ENCODE measurements at regions not wholly inside any gene's neighbourhood (a gene's known extent, or its start where the extent isn't known, plus 50 kb on each side); places are given as distances from the start of the nearest gene placed in this dataset.
"Not testable (repeated sequence)": the region's sequence is repeated elsewhere in the genome, so short reads cannot be mapped to it uniquely, and the experiment has no call there.

GRCh38 chr6:4369616-4370015 is 234.2 kb upstream of the ECI2 start:
- DNase-seq, result peak in 3 of 4 experiments; percentile 30 to 46 (median 37)

- DNase-seq, result no peak
Observed at GRCh38 chr6:4368649-4369048, 233.3 kb upstream of the ECI2 start.

DNA sequence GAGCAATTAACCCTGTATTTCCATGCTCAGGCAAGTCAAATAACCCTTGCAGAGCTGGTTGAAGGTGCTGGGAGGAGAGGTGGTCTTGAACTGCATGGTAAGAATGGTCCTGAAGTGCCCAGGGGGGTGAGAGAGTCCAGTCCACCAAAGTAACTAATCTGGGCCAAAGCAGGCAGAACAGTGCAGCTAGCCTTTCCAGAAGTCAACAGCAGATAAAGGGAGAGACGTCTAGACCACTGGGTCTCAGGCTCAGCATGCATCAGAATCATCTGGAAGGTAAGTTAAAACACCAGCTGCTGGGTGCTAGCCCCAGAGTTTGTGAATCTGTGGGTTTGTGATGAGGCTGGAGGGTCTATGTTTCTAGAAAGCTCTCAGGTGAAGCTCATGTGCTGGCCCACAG is 232.3 kb upstream of the ECI2 start:
- no peak for DNase-seq

DNA sequence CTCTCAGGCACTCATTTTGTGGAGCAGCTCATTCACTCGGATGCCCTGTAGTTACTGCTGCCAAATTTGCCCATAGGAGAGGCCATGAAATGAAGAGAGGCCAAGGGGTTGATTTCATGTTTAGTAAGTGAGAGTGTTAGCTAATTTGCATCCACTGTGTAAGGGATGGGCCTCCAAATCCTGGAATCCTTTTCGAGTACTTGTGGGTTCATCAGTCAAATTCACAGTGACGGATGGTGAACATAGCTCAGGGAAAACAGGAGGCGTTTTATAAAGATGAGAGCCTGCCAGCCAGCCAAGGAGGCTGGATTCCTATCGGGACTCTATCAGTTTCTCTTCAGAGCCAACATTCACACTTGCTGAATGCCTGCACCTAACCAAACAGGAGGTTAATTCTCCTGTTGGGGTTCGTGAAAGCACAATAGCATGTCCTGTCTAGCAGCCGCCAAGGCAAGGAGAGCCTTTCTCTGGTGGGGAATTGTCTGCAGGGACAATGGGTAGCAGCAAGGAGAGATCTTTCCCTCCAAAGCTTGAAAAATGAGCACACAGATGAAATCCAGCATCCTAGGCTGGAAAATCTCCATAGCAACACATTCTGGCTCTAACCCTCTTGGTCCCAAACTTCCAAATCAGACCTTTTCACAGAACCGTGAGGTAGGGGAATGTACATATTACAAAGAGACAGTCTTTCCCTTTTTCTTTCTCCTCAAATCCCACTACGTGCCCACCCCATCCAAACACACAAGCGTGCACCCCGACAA is 231.4 kb upstream of the ECI2 start:
- DNase-seq, result no peak

DNA sequence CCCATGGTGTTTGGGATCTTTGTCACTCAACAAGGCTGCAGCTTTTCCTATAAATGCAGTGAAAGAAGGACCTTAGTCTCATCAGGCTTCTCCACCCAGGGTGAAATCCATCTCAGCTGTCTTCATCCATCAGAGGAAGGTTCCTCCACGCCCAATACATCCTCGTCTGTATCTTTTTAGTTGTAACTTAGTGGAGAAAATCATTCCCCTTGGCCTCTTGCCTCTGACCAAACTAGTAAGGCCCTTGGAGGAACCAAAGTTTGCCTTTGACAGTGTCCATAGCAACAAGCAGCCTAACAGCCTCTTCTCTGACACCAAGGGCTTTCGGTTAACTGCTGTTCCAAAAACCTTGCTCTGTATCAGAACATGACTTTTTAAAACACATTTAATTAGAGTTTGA is 230.3 kb upstream of the ECI2 start:
- no peak for DNase-seq

GRCh38 chr6:4364711-4365110 is 229.3 kb upstream of the ECI2 start:
- no peak for DNase-seq

DNA sequence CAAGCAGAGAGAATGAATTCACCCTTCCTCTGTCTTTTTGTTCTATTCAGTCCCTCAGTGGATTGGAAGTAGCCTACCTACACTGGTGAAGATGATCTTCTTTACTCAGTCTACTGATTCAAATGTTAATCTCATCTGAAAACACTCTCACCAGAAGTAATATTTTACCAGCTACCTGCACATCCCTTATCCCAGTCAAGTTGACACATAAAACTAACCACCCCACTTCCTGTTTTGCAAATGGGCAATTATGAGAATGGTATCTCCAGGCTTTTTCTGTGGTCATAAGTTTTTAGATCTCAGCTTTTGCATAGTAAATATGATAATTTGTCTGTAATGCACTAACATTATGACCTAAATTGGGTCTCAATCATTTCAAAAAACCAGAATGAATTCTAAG is 228.8 kb upstream of the ECI2 start:
- DNase-seq, result peak in 1 of 4 experiments; percentile 42

- DNase-seq, result peak in 3 of 4 experiments; percentile 29 to 43 (median 37)
Observed at GRCh38 chr6:4363656-4364055, 228.3 kb upstream of the ECI2 start.

DNA sequence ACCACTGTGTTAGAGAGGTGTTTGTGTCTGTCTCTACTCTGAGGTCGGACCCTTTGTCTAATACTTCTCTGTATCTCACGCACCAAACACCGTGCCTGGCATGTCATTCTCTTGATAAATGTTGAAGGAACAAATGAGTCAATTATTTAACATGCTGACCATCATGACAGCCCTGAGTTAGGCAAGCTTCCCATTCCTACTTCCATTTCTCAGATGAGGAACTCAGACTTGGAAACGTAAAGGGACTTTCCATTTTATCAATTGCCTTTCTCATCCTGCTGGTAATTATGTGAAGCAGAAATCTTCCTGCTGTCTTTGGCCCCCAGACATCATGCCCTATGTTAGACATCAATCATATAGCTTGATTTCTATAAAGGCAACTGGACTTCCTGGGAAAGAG is 227.0 kb upstream of the ECI2 start:
- DNase-seq, result peak; percentile 77 to 93 (median 85)

DNA sequence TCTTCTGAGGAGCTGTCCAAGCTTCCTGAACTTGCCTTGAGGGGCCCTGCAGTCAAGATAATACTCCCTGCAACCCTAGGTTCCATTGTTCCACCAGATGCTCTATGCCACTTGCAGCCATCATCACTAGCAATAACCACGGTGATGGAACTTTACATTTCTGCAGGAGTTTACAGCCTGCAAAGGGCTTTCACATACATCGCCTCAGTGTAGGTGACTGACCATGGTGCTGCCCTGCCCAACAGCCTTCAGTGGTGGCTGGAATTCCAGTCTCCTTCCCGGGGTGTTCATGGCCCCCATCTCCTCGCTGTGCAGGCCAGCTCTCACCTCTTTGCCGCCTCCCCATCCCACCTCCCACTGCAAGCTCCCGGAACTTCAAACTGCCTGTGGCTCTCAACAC is 225.5 kb upstream of the ECI2 start:
- no peak for DNase-seq

DNA sequence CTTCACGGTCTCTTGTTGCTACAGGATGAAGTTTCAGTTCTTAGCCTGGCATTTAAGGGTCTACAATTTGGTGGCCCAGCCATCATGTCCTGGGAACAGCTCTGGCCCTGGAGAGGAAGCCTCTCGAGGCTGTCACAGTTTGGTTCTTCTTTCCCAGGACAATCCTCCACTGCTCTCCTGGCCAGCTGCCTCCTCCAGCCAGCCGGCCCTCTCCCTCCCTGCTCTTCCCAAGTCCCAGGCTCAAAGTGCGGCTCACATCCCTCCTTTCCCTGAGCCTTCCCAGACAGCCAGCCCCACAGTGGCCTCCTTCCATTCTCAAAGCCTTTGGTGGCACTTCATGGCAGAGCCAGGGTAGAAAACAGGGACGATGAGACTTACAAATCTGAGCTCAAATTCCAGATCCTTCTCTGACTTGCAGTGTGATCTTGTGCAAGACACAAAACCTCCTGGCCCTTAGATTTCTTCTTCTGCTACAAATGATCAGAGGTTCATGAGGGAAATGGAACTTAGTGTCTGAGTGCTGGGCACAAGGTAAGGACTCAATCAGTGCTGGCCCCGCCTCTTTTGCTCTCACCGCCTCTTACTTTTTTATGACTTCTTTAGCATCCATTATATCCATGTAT is 223.8 kb upstream of the ECI2 start:
- peak in 2 of 4 experiments; percentile 43 to 51 for DNase-seq

DNA sequence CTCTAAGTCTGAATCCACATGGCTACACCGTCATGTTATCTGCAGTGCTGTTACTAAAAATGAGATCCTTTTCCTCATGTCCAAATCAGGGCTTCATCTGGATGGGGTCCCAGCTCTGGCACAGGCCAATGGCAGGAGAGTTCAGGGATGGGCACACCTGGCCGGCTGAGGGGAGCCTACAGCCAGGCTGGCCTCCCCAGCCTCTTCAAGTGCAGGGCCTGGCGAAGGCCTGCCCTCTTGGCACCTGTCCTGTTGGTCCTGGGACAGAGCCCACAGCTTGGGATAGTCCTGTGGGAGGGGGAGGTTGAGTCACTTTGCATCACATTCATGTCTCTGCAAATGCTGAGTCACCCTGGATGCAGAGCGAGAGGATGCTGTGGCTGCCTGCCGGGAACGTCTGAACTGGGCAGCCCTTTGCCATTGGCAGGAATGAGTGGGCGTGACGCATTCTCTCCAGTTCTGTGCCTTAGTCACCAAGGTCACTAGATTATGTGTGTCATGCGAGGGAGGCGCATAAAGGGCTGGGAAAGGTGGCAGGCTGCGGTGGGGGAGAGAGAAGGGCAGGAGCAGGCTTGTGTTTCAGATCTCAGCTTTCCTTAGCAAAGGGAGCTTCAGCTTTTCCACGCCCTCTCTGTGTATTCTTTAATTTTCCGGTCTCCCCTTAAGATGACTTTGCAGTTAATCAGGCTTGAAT is 223.2 kb upstream of the ECI2 start:
- peak; percentile 78 to 94 (median 86) for DNase-seq

DNA sequence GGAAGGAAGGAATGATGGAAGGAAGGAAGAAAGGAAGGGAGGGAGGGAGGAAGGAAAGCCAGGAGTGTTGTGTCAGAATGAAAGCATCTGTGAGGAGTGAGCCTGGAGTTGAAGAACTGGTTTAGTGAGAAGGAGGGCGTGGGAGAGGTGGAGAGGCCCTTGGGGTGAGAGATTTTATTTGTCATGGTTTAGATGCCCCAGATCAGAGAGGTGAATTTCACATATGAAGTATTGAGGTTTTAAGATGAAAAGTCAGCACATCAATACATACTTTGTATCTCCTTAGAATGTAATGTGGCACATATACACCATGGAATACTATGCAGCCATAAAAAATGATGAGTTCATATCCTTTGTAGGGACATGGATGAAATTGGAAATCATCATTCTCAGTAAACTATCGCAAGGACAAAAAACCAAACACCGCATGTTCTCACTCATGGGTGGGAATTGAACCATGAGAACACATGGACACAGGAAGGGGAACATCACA is 222.3 kb upstream of the ECI2 start:
- not testable (repeated sequence) for DNase-seq

DNA sequence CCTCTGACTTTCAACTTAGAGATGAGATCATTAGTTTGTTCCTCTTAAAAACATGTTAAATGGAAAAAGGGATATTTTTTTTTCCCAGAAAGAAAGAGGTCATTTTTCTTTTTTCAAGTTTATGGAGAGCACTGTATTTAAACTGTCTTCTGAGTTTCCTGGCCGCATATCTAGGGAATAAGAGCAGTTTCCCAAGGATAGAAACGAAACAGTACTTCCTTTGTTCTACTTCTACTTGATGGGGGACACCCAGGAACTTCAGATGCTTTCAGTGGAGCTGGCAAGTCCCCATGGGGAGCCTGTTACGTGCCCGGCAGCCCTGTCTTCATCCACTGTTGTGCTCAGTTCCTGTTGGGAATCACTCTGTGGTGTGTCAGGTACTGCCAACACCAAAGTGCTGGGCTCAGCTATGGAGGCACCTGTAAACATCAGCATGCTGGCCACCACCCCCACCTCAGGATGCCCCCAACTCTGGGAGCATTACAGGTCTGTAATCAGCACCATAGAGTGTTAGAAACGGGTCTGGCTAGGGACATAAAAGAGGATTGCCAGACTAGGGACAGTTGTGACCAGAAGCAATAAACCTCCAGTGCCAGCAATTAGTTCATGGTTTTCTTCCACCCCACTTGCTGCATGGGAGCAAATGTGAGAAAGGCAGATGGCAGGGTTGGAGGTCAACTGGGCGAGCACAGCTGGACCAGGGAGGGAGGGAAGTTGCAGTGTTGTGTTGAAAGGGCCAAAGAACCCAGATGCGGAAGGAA is 221.7 kb upstream of the ECI2 start:
- no peak for DNase-seq

- peak in 1 of 4 experiments; percentile 28 for DNase-seq
Observed at GRCh38 chr6:4355241-4355640, 219.9 kb upstream of the ECI2 start.

DNA sequence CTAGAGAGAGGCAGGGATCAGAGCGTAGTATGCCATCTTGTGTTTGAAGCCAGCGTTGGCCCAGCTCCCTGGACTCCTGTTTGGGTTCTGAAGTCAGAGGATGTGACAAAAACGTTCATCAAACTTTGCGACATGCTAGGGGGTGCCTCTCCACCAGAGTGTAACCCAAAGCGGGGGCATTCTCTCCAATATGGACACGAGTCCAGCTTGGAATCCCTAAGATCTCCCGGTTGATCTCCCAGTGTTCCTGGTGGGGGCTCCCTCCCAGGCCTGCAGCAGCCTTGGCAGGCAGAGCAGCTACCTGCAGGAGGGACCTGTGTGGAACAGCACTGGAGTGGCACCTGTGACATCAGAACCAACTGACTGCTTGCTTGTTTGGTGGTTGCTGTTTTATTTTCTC is 218.8 kb upstream of the ECI2 start:
- DNase-seq, result no peak

- no peak for DNase-seq
Observed at GRCh38 chr6:4352731-4353130, 217.4 kb upstream of the ECI2 start.

DNA sequence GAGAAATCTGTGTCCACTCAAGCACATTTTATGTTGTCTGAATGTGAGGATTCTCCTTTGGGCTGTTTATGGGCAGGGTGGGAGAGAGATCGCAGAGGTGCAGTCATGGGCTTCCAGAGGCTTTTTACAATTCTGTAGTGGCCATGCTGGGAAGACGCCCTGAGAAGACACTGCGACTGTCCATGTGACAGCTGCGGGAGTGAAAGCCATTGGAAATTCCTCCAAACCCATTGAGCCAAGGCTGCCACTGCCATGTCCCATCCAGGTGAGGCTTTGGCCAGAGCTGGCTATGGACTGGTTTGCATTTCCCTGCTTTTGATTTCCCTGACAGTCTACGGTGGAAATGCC is 216.9 kb upstream of the ECI2 start:
- no peak for DNase-seq

DNA sequence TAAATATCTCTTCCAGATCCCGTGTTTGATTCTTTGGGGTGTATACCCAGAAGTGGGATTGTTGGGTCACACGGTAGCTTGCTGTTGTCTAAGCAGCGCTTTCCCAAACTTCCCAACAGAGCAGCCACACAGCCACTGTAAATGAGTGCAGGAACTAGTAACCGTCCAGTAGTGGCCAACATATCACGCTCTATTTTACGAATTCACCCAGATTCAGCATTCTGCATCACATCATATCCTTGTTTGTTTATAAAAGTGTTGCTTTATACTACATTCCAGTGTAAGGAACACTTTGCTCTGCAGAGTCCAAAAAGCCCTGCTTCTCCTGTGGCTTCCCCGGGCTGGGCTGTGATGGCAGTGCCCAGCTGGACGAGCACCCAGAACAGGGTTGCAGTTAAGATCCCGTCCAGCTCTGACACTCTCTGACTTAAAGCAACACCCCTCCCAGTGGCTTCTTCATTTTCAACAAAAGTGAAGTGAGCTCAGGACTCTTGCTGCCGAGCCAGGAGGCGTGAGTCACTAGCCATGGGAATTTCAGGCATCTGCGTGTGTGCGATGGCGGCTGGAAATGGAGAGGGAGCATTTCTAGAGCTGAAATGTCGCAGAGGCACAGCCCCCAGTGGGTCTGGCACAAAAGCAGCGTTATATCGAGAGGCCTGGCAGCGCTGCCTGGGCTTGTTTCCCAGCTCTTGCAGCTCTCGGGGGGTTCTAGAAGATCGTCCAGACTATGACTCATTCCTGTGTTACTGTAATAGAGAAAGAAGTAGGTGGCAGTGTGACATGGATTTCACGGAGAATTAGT is 216.3 kb upstream of the ECI2 start:
- DNase-seq, result peak in 3 of 4 experiments; percentile 44 to 64 (median 57)

DNA sequence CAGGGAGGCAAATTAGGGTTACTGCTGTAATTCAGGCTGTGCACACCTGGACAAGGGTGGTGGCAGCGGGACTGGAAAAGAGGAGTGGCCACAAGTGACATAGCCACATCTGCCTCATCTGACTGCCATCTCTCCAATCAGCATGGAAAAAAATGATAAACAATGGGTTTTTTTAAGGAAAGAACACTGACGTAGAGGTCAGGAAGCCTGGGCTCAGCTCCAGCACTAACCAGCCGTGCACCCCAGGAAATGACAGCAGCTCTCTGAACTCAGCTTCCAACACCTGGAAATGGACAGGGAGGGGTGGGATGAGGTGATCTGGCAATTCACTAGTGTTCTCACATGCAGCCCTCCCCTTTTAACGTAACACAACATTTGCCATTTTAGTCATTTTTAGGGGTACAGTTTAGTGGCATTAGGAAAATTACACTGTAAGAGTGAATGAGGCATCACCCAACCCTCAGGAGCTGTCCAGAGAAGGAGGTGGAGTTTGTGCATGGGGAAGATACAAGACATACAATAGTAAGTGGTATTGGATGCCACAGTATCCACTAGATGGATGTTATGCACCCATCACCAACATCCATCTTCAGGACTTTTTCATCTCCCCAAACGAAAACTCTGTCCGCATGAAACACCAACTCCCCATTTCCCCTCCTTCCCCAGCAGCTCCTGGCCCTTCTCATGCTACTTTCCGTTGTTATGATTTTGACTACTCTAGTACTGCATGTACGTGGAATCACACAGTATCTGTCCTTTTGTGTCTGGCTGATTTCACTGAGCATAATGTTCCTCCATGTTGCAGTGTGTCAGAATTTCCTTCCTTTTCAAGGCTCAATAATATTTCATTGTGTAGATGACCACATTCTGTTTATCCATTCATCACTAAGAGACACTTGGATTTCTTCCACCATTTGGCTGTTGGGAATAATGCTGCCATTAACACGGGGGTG is 215.5 kb upstream of the ECI2 start:
- DNase-seq, result no peak

- no peak for DNase-seq
Observed at GRCh38 chr6:4349931-4350330, 214.6 kb upstream of the ECI2 start.
